NCI-H446 (cell line): ENCODE measurements at regions not wholly inside any gene's neighbourhood (a gene's known extent, or its start where the extent isn't known, plus 50 kb on each side); places are given as distances from the start of the nearest gene placed in this dataset.

Experiments
- DNase-seq, 2 experiments: peaks; one replicate each; lab custom pipeline; 2025; lab: John Stamatoyannopoulos, UW

- peak; percentile 22 to 77 for DNase-seq
Observed at GRCh38 chr2:56444339-56444738, 260.5 kb downstream of the CCDC85A start.

- no peak for DNase-seq
Observed at GRCh38 chr2:56448403-56449001, 264.7 kb downstream of the CCDC85A start.

GRCh38 chr2:56449002-56449431 lies 265.2 kb downstream of the CCDC85A start:
- no peak for DNase-seq

GRCh38 chr2:56449449-56449860 lies 265.7 kb downstream of the CCDC85A start:
- peak; percentile 18 to 48 for DNase-seq

- DNase-seq, result no peak
Observed at GRCh38 chr2:56450047-56450446, 266.3 kb downstream of the CCDC85A start.

GRCh38 chr2:56450772-56451171 lies 267.0 kb downstream of the CCDC85A start:
- DNase-seq, result no peak

GRCh38 chr2:56455642-56456041 lies 271.9 kb downstream of the CCDC85A start:
- DNase-seq, result no peak

GRCh38 chr2:56456791-56457190 lies 273.0 kb downstream of the CCDC85A start:
- no peak for DNase-seq

- DNase-seq, result no peak
Observed at GRCh38 chr2:56460508-56460907, 276.7 kb downstream of the CCDC85A start.

- no peak for DNase-seq
Observed at GRCh38 chr2:56464066-56464465, 280.3 kb downstream of the CCDC85A start.

- DNase-seq, result no peak
Observed at GRCh38 chr2:56464613-56465012, 280.8 kb downstream of the CCDC85A start.

- DNase-seq, result no peak
Observed at GRCh38 chr2:56465491-56465890, 281.7 kb downstream of the CCDC85A start.

- no peak for DNase-seq
Observed at GRCh38 chr2:56473524-56473923, 289.7 kb downstream of the CCDC85A start.

GRCh38 chr2:56474412-56475158 lies 290.8 kb downstream of the CCDC85A start:
- peak; percentile 87 to 94 for DNase-seq

- peak; percentile 70 to 78 for DNase-seq
Observed at GRCh38 chr2:56475191-56475590, 291.4 kb downstream of the CCDC85A start.

- DNase-seq, result peak; percentile 11 to 55
Observed at GRCh38 chr2:56476509-56477071, 292.8 kb downstream of the CCDC85A start.

- no peak for DNase-seq
Observed at GRCh38 chr2:56478027-56478426, 294.2 kb downstream of the CCDC85A start.

- DNase-seq, result no peak
Observed at GRCh38 chr2:56483081-56483480, 299.3 kb downstream of the CCDC85A start.

GRCh38 chr2:56484906-56485305 lies 301.1 kb downstream of the CCDC85A start:
- DNase-seq, result no peak

- DNase-seq, result no peak
Observed at GRCh38 chr2:56500317-56500716, 316.5 kb downstream of the CCDC85A start.

- no peak for DNase-seq
Observed at GRCh38 chr2:56502616-56503015, 318.8 kb downstream of the CCDC85A start.

- DNase-seq, result no peak
Observed at GRCh38 chr2:56505885-56506284, 322.1 kb downstream of the CCDC85A start.

- DNase-seq, result no peak
Observed at GRCh38 chr2:56508662-56509061, 324.9 kb downstream of the CCDC85A start.
